Activated T-helper 9 cell treated with anti-CD3 and anti-CD28 coated beads, Interleukin-2, amount 50 U/mL, for 16 hours (primary cell): ENCODE measurements at regions not wholly inside any gene's neighbourhood (a gene's known extent, or its start where the extent isn't known, plus 50 kb on each side); places are given as distances from the start of the nearest gene placed in this dataset.
A peak's percentile ranks its signal among the peaks of the same experiment; 100 is the strongest.

Source experiments
- DNase-seq: peaks from one replicate; pipeline ENCODE4 v3.0.0-alpha.2; 2020; ENCODE audit warnings: low read depth

DNA sequence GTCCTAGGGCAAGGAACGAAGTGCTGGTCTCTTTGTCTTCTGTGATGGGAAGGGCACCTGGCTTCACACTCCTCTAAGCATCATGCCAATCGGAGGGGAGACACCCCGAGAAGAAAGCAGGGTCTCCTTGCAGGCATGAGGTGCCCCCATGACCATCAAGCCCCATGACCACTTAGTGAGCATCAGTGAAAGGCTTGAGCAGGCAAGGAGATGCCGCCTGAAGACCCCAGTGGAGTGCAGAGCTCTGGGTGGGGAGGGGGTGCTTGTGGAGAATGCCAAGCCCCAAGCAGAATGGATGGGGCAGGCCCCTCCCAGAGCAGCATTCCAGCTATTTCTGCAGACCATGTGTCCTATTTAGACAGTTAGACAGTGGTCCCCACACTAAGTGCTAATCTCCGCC lies 232.7 kb upstream of the TNRC6C start:
- DNase-seq, result no peak

- DNase-seq, result no peak
These were observed 231.9 kb upstream of the TNRC6C start for GRCh38 chr17:77726549-77727006.

DNA sequence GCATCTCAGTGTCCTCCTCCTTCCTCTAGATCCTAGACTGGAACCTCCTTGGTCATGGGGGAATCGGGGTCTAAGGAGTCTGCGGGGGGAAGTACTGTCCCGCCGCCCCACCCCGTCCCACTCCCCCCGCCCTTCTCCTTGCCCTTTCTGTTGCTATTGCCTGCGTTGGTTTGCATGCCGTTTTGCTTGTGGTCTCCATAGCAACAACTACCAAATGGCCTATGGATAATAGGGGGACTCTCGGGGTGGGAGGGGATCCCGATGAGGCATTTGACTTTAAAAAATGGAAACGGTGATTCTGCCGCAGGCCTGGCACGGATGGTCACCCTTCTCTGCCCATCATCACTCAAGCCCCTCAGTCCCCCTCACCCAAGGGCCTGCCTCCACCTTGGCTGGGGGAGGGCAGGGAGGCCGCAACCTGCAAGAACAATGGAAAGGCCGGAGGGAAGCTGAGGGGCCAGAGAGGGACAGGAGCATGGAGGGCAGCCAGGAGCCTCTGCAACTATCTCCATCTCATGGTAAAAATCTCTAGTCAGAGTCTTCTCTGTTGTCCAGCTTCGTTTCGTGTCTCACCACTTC lies 231.4 kb upstream of the TNRC6C start:
- DNase-seq, result no peak

GRCh38 chr17:77728474-77728795 lies 230.1 kb upstream of the TNRC6C start:
- no peak for DNase-seq

GRCh38 chr17:77728871-77729270 lies 229.6 kb upstream of the TNRC6C start:
- no peak for DNase-seq

DNA sequence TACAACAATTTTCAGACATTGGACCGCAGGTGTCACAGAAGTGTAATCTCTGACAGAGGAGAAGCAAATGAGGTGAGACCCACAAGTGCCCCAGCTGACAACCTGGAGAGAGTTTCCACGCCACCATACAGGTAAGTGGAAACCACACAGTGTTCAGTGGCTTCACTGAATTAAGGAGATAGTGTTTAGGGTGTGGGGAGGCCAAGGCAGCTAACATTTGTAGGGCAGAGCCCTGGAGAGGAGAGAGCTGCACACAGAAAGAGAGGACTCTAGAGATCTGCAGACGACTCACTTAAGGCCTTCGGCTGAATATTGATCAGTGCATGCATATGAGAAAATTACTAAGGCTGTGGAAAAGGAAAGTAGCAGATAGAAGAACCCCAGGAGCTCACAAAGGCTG lies 228.9 kb upstream of the TNRC6C start:
- DNase-seq, result no peak

- no peak for DNase-seq
These were observed 228.1 kb upstream of the TNRC6C start for GRCh38 chr17:77730376-77730775.

- DNase-seq, result no peak
These were observed 224.8 kb upstream of the TNRC6C start for GRCh38 chr17:77733576-77734296.

- DNase-seq, result no peak
These were observed 224.0 kb upstream of the TNRC6C start for GRCh38 chr17:77734371-77735080.

DNA sequence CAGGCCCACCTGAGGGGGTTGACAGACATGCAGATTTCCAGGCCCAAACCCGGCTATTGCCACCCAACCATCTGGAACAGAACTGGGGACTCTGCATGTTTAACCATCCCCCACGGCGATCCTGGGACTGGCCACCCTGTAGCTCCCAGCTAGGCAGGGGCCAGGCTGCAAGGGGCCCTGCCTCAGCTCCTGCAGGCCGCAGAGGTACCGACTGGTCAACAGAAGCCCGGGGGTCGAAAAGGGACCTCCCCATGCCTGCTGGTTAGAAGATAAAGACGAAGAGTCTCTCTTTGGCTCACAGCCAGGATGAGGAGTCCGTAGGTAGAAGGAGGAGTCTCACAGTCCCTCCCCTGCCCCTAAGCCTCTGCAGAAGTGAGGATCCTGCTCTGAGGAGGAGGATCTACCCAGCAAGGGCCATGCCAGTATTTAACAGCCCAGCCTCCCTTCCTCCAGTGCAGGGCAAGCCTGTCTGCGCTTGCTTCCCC lies 223.4 kb upstream of the TNRC6C start:
- no peak for DNase-seq

- DNase-seq, result no peak
These were observed 222.8 kb upstream of the TNRC6C start for GRCh38 chr17:77735566-77736198.

DNA sequence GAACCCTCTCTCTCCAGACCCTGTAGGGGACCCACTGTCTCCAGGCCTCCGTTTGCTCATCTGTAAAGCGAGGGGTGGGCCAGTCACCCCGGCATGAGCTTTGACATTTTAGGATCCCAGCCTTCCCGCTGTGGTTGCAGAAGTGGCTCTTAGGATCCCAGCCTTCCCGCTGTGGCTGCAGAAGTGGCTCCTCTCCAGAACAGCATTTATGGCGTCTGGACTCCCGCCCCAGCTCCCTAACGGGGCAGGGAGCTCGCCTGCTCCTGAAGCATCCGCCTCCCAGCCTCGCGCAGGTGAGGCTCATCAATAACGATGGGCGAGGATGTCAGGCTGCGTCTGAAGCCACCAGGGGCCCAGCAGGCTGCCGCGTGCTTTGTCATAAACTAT lies 222.3 kb upstream of the TNRC6C start:
- no peak for DNase-seq

DNA sequence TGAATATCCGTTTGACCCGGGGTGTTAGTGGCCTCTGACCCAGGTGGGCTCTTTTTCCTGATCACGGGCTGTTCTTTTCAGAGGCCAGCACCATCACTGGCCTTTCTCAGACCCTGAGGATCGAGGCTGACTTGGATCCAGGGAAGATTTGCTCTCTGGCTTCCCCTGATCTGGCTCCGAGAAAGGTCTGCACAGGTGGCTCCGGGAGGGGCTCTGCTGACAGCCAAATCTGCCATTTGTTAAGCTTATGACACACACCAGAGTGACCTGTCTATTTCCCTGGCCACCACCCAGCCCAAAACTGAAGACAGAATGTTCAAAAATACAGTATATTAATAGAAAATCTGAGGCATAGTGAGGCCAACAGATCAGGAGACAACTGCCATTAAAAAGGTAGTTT lies 221.8 kb upstream of the TNRC6C start:
- DNase-seq, result no peak

DNA sequence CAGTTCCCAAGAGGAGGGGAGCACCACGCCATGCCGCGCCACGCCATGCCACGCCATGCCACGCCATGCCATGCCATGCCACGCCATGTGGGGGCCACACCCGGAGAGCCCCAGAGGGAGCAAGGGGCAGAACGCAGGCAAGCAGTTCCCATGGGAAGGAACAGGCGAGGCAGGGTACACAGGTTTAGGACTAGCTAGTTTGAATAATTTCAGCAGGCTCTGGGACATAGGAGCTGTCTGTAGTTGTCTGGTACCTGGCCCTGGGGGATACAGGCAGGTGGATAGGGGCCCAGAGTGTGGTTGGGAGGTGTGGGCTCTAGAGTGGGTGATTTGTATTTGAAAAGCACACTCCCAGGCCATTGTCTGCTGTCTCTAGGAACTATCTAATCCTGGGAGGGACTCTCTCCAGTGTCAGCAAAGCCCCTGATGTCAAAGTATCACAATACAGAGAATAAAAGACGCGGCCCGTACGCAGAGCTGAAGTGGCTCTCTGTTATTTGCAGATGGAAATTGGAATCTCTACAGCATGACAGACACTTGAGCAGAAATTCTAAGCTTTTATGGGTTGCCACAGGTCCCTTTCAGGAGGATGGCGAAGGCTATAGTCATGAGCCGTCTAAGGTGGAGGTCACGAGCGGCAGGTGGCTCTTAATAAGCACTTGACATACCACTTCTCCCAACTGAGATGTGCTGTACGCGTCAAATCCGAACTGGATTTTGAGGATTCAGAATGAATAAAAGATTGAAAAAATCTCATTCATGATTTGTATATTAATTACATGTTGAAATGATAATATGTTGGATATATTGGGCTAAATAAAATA lies 220.8 kb upstream of the TNRC6C start:
- no peak for DNase-seq

DNA sequence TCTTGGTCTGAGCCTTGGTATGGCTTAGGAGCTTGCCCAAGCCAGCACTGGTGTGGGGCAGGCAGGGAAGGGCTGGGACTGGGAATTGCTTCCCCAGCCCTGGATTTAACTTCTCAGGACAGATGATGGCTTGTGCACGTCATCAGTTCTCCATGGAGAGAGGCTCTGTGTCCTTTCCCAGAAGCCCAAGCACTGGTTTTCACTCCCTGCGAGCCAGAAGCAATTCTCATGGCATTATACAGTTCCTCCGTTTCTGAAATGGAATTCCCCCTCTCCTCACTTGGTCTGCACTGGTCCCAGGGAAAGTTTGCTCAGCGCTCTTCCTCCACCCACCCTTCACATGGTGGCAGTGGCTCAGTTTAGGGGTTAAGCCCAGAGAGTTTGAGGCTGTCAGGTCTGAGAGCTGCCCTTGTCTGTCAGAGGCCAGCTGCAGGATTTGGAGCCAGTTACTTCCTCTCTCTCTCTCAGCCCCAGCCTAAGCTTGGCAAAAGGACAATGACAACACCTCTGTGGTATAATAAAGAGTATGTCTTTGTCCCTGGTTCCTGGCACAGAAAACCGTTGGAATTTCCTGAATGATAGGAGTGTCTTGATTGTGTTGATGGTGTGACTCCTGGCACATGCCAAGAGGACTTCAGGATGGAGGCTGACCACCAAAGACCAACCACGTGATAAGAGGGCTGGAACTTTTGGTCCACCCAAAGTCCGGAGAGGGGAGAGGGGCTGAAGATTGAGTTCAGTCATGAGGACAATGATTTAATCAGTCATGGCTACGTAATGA lies 219.6 kb upstream of the TNRC6C start:
- no peak for DNase-seq

DNA sequence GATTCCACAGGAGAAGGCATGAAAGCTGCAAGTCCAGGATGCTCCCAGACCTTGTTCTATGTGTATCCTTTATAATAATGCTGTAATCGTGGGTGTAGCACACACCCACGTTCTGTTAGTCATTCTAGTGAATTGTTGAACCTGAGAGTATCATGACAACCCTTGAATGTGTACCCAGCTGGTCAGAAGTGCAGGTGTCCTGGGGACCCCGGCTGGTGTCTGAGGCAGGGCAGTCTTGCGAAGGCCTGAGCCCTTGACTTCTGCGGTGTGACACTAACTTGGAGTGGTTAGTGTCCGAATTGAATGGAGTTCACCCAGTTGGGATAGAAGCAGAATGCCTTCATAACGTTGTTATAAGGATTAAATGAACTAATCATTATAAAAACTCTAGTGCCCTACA lies 218.0 kb upstream of the TNRC6C start:
- no peak for DNase-seq

DNA sequence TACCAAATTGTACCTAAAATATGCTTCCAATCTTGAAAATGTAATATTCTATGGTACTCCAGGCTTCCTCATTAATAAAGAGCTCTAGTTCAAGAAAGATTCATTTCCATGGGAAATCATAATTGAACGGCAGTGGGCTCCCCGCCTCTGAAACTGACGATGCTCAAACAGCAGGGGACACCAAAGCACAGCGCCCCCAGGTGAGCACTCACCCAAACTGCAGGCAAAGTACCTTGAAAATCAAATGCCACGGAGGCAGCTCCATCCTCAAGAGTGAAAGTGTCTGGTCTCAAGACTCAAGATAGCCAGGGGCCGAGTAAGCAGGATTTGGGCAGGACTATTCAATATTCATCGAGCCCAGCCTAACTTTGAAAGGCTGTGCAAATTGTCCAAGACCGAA lies 217.4 kb upstream of the TNRC6C start:
- peak; percentile 2 for DNase-seq

DNA sequence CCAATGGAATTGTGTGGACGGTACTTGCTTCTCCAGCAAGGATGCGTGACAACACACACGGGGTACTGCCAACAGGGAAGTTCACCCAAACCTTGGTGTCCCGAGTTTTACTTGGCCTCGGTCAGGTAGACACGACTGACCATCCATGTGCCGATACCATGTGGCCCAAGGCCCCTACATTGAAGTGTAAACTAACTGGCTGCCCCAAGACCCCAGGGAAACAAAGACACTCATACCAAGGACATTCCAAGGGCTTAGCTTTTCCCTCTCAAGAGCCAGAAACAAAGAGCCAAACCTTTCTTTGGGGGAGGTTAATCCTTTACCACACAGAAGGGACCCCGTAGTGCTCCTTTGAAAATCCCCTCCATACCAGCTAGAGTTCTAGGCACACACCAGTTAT lies 215.9 kb upstream of the TNRC6C start:
- no peak for DNase-seq

- DNase-seq, result no peak
These were observed 214.2 kb upstream of the TNRC6C start for GRCh38 chr17:77744066-77744988.

- no peak for DNase-seq
These were observed 212.8 kb upstream of the TNRC6C start for GRCh38 chr17:77745702-77746101.
